ENCODE measurements at regions not wholly inside any gene's neighbourhood (a gene's known extent, or its start where the extent isn't known, plus 50 kb on each side); places are given as distances from the start of the nearest gene placed in this dataset.
"Not testable (repeated sequence)": the region's sequence is repeated elsewhere in the genome, so short reads cannot be mapped to it uniquely, and the experiment has no call there.

DNA sequence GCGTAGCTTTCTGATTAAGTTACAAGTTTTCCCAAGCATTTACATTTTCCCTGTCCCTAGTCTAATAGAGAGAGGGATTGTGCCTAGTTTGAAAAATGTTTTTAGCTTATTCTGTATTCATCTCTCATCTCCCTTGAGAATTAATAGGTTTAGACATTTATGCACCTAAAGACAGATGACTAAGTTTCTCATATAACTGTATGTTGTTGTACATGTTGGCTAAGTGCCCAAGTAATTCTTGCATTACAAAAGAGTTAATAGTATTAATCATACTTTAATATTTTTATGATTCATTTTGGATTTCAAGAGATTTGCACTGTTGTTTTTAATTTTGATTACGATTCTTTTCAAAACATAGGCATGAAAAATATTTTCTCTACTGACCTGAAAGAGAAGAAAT is 109.0 kb upstream of the TBL1XR1 start:
- no peak for DNase-seq

DNA sequence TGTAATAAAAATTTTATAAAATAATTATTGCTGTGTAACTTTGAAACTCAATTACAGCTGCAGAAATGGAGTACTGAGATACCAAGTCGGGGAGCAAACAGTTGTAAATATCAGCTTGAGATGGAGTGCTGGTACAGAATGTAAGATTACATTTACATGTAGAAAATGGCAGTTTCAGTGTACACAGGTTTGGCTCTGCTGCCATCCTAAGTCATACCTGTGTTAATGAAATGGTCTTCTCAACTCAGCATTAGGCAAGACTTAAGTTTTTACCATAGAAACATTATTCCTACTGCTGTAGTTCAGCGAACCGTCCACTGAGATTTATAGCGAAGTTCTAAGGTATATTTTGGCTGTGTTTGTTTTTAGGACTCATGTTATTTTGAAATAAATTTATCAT is 110.1 kb upstream of the TBL1XR1 start:
- DNase-seq = no peak

DNA sequence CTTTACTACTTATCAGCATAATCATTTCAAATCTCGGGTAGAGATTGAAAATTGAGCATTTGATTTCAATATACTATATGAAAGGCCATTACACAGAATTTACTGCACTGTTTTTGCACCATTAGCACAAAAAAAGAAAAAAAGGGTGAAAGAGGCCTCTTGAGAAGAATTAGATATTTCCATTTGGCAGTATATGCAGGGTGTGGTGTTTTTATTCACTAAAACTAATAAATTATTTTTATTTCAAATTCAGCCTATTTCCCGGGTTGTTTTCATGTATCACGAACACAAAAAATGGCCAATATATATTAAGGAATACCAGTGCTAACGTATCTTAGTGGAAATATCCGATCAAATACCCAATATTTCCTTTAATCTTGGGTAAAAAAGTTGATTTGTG is 110.5 kb upstream of the TBL1XR1 start:
- DNase-seq = no peak

DNA sequence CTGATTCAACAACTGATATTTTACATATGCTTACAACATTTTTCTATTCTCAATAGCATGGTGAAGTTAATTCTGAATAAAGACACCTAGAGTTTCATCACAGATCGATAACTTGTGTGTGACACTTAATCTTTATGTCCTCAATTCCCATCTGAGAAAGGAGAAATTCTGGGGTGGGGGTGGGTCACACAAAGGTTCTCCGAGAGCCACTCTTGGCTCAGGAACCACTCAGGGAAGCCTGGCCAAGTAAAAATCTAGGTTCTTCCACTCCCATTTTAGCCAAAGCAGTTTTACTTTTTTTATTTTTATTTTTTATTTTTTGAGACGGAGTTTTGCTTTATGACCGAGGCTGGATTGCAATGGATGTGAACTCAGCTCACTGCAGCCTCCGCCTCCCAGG is 111.0 kb upstream of the TBL1XR1 start:
- no peak for DNase-seq

DNA sequence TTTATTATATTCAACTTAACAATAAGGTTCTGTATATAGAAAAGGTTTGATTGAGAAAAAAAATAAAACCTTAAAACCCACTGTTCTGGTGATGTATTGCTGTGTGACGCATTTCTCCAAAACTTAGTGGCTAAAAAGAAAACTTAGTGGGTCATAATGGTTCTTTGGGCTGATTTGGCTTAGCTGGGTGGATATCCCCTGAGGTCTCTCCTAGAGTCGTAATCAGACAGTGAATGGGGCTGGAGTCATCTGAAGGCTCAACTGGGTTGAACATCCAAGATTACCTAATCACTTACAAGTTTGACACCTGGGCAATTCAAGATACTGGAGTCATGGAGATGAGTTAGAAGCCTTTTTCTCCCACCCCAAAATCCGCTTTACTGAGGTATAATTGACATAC is 111.6 kb upstream of the TBL1XR1 start:
- no peak for DNase-seq

DNA sequence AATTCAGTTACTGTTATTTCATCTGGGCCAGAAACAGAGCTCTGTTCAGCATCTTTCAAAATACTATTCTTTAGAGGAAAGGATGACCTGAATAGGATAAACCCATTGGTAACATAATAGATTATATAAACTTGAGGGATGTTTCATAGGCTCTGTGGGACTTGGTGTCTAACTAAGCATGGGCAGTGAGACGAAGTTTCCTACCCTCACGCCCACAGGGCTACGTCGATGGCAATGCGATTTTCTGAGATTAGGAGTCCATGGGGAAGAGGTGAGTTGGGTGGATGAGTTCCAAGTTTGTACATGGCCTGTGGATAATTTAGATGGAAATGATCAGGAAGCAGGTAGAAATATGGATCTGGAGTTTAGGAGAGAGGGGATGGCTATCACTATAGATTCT is 115.2 kb upstream of the TBL1XR1 start:
- no peak for DNase-seq

DNA sequence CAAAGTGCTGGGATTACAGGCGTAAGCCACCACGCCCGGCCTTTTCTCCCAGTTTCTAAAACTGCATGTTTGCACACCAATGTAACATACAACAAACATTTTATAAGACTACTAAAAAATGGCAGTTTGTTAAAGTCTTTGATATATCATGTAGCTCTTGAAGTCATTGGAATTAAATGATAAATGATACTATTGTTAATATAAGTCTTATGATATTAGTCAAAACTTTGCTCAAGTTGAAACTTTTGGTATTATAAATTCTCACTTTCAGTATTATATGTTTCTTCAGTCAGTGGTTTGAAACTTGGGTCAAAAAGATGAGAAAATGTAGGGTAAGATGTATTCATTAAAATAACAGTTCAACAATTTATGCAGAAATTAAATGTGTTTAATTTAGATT is 117.6 kb upstream of the TBL1XR1 start:
- no peak for DNase-seq

DNA sequence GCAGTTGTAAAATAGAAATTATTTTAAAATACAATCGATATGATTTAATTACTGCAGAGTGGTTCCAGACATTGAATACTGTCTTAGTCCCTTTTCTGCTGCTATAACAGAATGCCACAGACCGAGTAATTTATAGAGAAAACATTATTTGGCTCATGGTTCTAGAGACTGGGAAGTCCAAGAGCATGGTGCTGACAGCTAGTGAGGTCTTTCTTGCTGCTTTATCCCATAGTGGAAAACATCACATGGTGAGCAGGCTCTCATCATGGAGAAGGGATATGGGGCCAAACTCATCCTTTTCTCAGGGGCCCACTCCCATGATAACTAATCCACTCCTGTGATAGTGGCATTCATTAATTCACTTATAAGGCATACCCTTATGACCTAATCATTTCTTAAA is 120.0 kb upstream of the TBL1XR1 start:
- DNase-seq = no peak

DNA sequence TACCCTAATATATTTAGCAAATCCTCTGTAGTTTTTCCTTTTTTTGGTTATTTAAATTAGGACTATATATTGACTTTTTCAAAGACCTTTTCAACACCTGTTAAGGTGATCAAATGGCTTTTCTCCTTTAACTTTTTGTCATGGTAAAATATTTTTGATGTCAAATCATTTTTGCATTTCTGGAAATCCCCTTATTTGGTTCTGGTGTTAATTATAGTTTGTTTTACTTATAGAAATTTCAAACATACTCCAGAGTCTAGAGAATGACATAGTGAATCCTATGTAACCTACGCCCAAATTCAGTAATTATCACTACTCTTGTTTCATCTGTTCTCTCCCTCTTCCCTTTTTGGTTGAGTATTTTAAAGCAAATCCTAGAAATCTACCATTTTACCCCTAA is 121.3 kb upstream of the TBL1XR1 start:
- no peak for DNase-seq

DNA sequence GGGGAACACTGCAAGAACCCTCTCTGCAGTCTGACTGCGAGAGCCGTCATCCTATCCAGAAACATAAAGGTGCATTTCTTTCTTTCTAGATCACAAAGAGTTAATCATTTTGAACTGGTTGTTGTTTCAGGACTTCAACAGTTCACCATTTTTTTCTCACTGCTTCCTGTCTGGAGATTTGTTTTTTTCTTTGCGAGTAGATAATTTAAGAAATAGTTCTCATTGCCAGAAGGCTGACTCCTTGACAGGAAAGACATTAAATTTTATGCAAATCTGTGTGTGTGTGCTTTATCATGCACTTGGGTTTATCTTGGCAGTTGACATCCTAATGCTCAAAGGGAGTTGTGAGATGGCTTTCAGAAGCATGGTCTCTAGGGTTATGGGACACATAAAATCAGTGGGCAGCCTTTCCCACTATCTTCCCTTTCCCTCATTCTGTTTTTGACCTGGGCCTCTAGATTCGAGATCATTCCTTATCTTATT is 123.5 kb upstream of the TBL1XR1 start:
- no peak for DNase-seq

DNA sequence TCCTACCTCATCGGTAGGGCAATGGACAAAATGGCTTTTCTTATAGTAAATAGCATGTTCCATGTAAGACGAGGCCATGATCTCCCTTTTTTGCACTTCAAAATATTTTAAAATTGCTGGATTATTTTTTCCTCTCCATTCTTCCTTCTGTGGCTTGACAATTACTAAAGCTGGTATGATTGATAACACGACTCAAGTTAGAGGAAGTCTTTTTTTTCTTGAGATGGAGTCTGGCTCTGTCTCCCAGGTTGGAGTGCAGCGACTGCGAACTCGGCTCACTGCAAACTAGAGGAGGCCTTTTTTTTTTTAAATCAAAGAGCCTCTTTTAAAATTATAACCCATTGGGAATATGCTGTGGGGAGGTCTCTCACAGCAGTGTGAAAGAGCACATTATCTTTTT is 124.5 kb upstream of the TBL1XR1 start:
- DNase-seq = no peak

DNA sequence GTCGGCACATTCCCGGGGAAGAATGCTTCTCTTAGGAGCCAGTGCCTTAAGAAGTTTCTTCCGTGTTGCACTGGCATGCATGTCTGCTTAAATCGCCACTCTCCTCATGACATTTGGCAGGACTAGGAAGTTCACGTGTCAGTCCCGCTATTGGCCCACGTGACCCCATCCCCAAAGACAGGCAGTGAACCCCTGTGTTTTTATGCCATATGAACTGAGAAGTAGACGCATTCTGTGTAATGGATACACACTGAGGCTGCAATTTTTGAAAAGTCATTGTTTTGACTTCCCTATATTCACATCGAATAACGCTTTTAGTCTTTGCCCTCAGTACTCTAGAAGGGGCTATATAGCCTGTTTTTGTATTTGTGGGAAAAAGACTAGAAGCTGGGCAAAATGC is 125.6 kb upstream of the TBL1XR1 start:
- no peak for DNase-seq

DNA sequence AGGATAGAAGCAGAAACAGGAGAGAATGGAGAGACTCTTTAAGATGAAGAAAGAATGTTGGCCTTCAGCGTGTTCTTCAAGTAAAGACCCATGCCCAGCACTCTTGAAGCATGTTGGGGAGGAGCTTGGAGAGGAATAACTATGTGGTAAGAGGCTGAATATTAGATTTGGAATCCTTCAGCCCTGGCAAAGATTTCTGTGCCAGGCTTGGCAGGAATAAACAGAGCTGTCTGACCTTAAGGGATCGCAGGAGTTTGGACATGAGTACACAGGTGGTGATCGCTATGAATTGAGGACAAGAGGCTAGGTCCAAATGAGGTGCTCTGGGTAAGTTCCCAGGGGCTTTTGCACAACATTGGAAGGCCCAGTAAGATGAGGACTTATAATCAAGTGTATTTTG is 132.6 kb upstream of the TBL1XR1 start:
- no peak for DNase-seq

DNA sequence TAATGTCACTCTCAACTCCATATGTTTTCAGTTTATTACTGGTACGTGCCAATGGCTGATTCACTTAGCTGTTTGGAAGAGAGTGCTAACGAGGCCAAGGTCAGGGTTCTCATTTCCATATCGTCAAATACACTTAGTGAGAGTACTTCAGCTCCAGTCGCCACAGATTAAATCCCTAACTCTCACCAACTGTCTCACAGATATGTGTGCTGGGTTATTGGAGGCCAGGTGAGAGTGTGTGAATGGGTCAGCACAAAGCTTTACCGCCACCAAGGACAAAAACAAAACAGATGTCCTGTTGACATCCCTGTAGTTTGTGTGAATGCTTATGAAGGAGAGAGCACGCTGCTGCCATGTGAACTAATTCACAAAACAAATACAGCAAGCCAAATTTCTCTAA is 133.5 kb upstream of the TBL1XR1 start:
- no peak for DNase-seq

DNA sequence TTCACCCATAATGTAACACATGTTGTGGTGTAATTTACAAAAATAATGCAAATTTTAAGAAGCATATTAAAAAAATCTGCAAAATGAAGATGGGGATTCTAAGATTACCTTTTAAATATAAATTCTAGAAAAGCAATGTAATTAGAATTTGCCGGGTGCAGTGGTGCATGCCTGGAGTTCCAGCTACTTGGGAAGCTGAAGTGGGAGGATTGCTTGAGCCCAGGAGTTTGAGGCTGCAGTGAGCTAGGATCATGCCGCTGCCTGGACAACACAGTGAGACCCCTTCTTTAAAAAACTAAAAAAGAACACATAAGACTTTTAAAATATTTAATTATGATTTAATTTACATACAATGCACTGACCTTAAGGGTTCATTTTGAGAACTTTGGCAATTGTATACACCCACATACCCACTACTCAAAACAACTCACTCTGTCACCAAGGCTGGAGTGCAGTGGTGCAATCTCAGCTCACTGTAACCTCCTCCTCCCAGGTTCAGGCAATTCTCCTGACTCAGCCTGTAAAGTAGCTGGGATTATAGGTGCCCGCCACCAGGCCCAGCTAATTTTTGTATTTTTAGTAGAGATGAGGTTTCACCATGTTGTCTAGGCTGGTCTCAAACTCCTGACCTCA is 134.0 kb upstream of the TBL1XR1 start:
- DNase-seq = no peak

DNA sequence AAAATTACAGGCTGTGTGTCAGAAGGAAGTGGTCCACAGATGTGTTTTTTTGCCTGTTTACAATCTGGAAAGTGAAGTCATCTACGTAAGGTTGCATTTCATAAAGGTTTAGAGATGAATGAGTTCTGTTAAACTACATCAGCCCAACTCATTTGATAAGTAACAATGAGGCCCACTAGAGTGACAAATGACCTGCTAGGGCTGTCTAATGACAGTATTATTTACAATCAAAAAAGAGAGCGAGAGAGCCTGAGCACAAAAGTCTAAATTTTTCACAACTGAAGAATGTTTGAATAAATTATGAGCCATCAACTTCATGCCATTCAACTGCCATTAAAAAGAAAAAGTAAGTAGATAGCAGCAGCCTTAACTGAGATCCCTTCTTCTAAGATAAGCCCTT is 135.7 kb upstream of the TBL1XR1 start:
- no peak for DNase-seq

DNA sequence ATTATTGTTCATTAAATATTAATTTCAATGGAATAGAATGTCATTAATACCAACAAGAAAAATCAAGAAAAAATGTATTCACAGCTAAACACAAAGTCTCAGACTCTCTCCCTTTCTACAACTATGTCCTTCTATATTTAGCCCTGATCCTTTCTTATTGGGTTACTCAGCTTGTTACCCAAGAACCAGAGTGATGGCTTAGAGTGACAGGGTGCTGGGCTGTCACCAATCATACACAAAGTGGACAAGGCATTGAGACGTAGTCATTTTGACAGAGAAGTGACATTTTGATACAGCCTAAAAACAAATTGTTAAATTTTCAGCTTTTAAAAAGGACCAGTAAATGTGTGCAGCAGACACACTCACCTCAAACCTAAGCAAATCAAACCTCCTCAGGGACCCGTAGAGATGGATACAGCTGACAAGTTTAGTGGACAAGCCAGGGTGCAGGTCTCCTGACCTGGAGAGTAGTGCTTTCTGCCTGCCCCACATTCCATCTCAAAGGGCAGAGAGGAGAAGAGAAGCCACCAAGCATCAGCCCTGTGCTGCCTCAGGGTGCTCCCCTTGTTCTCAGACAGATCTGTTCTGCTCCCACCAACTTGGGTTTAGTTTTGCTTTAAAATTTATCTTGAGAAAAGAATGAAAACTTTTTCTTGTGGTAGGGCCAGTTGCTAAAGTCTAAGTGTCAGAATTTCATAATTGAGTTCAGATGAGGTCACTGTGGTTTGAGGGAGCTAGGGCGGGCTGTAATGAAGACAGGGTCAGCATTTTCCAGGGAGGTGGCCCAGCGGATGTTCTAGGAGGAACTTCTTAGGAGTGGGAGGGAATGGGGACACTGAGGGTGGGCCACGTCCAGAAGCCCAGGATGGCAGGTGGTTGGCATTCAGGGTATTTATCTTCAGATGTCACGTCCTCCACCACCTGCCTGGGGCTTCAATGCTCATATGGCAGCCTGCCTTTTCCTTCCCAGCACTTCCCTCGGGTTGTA is 136.5 kb upstream of the TBL1XR1 start:
- no peak for DNase-seq

DNA sequence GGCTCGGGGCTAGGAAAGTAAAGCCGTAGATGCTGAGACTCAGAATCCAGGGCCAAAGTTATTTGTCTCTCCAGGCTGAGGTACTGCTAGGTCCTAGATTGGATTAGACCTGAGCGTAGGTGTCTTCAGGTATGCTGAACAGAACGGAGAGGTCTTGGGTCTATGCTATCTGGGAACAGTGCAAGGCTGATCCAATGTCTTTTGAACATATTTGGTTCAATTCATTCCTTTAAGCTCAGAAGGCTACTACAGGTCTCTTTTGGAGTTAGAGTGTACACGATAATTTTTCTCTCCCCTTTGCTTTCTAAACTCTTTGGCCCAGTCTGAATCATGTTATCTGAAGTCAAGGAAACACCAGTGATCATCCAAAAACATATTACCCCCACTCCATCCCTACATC is 137.5 kb upstream of the TBL1XR1 start:
- no peak for DNase-seq

DNA sequence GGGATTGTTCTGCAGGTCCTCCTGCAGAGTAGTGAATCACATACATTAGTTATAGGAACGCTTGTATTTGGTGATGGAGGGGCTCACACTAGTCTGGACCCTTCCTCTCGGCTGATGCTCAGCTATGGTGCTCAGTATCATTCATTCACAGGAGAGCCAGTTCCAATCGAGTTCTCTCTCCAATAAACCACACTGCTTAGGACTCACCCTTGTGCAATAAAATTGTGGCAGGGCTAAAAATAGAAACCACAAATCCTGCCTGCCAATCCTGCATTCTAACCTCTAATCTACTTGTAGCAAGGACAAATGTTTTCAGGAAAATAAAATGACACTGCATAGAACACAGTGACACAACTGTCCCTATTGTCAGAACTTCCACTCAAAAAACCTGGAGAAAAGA is 138.4 kb upstream of the TBL1XR1 start:
- no peak for DNase-seq

DNA sequence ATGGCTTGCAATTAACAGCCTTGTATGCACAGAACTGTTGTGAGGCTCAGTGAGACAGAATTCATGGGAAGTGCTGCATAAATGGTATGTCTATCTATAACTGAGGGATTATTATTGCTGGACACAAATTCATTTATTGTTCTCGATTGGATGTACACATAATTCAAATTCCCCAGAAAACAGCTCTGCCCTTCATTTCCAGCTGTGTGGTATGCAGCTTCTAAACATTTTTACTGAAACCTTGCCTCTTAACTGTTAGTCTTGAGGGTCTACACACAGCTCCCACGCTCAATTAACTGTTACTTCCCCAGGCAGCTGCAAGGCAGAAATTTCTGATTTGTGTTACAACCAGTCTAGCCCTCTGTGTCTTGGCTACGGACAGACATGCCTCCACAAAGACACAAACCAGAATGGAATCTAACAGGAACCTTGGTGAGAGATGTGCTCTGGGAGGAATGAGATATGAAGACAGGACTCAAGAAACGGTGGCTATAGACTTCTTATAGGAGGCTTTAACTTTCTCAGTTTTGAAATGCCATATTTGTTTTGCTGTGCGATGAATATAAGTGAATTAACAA is 139.7 kb upstream of the TBL1XR1 start:
- DNase-seq = no peak

DNA sequence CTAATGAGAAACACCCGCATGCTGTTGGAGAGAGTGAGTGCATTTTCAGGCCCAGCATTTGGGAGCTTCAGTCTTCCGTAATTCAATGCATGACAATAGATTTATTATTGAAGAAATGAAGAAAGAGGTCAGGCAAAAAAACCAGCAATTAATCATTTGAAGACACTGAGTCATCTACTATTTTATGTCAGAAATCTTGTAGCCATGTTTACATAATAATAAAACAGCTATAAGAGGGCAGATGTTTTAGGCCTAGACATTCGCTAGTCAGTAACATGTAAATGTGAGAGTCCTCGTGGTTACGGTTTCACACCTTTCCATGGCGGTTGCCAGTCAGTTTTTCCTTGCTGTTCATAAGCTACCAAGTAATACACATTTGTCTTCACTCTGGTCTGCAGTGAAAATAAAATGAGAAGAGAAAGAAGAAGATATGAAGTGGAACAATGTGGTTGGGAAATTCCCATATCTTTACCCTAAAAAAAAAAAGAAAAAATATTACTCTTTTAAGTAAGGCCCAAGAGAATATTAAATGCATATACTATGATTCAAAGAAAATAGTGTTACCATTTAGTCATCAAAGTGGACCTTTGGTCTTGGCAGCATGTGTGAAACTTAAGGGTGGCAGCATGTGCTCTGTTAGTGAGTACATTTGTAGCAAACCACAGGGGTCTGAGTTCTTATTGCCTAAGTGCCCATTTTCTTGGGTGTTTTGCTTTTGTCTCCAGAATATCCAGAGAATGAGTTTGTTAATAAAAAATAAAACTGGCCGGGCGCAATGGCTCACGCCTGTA is 140.5 kb upstream of the TBL1XR1 start:
- DNase-seq = peak; percentile 75

DNA sequence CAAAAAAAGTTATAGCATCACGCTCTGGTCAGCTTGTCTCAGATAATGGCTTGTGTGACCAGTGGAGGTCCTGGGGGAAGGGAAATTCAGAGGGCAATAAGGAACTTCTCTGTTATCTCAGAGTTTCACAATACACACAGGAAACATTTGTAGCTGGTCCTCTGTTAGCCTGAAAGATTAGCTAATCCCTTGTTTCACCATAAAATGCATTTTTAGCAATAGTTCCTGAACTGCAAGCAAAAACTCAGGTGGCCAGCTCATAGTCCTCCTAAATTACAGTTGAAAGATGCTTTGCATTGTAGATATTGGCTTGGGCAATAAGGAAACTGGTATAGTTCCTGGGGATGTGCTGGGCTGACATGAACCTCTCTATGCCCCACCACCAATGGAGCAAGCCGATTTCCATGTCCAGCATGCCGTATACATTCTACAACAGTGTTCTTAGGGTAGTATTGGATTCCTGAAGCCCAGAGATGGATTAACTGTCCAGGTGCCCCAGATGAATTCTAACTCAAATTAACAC is 141.5 kb upstream of the TBL1XR1 start:
- DNase-seq = no peak

DNA sequence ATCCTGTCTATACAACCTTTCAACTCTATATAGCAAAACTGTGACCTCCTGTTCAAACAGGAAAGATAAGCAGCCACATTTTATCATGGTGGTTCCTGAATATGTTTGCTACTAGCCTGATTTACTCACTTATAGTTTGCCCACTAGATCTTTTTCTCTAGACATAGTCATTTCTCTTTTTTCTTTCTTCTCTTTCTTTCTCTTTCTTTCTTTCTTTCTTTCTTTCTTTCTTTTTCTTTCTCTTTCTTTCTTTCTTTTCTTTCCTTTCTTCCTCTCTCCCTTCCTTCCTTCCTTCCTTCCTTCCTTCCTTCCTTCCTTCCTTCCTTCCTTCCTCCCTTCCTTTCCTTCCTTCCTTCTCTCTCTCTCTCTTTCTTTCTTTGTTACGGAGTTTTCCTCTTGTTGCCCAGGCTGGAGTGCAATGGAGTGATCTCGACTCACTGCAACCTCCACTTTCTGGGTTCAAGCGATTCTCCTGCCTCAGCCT is 142.0 kb upstream of the TBL1XR1 start:
- not testable (repeated sequence) for DNase-seq
